HG03432 (cell line): ENCODE measurements at regions not wholly inside any gene's neighbourhood (a gene's known extent, or its start where the extent isn't known, plus 50 kb on each side); places are given as distances from the start of the nearest gene placed in this dataset.
"Not testable (repeated sequence)": the region's sequence is repeated elsewhere in the genome, so short reads cannot be mapped to it uniquely, and the experiment has no call there.

Source experiments
- ATAC-seq: cut with Tn5 transposase; IDR thresholded peaks from one replicate; pipeline ENCODE4 v1.9.1; 2021; ENCODE audit warnings: mild to moderate bottlenecking, moderate library complexity; ENCODE audit not compliant: unreplicated experiment

DNA sequence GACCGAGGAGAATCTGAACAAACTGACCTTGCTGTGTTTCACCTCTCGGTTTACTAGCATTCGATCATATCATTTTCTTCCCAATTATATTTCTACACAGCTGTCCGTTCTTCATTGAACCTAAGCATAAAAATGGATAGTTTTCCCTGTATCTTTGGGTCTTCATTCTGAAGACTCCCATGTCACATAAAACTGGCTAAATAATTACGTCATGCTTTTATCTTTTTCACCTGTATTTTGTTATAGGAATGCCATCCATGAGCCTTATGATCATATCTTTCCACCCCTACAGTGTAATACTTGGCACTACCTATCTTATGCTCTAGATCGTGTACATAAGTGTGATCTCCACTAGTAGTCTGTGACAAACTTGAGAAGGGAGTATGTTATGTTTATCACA is 456.1 kb downstream of the FGF13 start:
- ATAC-seq, result no peak

DNA sequence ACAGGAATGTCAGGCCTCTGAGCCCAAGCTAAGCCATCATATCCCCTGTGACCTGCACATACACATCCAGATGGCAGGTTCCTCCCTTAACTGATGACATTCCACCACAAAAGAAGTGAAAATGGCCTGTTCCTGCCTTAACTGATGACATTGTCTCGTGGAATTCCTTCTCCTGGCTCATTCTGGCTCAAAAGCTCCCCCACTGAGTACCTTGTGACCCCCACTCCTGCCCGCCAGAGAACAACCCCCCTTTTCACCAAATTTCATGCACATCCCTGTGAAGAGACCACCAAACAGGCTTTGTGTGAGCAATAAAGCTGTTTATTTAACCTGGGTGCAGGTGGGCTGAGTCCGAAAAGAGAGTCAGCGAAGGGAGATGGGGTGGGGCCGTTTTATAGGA is 447.4 kb downstream of the FGF13 start:
- ATAC-seq, result not testable (repeated sequence)

DNA sequence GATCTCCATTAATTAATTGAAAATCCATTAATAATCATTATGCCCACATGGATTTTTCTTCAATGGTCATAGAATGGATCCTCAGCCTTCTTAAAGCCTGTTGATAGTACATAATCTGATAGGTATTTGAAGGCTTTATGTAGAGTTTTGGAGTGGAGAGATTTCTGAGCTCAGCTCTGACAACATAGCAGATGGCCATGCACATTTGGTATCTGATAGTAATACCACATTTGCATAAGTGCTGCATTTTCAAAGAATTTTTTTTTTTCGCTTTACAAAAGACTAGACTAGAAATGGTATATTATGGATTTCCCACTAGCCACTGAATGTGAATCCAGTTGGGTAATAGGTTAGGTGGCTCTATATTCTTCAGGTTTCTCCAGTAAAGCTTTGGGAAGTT is 440.6 kb downstream of the FGF13 start:
- ATAC-seq, result no peak

DNA sequence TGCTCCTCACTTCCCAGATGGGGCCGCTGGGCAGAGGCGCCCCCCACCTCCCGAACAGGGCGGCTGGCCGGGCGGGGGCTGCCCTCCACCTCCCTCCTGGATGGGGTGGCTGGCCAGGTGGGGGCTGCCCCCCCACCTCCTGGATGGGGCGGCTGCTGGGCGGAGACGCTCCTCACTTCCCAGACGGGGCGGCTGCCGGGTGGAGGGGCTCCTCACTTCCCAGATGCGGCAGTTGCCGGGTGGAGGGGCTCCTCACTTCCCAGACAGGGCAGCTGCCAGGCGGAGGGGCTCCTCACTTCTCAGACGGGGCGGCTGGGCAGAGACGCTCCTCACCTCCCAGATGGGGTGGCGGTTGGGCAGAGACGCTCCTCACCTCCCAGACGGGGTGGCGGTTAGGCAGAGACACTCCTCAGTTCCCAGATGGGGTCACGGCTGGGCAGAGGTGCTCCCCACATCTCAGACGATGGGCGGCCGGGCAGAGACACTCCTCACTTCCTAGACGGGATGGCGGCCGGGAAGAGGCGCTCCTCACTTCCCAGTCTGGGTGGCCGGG is 428.8 kb downstream of the FGF13 start:
- not testable (repeated sequence) for ATAC-seq

DNA sequence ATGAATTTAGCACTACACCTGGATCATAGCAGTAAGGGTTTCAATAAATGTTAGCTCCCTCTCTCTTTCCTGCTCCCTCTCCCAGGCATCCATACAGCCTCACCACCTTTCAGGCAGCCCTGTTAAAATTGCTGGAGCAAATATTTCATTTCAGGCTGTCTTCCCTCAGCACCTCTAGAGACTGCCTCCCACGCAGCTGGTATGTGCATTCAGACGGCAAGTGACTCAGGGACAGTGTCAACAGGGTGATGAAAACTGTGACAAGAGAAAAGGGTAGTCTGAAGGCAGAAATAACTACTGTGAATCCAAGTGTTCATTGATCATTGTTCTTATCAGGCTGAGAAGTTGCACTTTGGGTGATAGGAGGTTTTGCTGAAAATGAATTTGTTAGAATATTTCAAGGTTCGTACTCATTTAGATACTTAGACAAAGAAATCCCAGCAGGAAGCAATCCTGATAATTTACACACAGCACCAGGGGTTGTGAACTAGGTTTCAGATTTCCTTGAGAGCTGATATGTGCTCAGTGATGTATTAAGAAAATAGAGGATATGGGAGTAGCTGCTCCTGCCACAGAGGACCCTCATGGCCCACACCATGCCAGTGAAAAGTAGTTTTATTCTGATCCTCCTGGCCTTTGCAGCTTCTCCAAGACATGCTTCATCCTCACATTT is 424.2 kb downstream of the FGF13 start:
- no peak for ATAC-seq

DNA sequence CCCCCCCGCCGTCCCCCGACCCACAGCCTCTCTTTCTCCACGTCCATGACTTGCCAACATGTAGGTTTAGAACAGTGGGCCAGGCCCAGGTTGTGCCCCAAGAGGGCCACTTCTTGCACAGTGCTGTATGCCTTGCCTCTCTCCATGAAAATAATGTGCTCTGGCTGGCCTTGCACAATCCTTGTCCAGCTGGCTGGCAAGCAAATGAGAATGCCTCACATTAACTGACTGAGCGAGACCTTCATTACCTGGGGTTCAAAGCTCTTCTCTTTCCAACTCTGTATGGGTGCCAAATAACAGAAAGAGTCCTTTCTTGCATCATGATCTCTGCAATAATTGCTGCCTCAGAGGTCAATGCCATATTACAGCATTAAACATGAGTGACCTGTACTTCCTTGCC is 416.6 kb downstream of the FGF13 start:
- no peak for ATAC-seq

DNA sequence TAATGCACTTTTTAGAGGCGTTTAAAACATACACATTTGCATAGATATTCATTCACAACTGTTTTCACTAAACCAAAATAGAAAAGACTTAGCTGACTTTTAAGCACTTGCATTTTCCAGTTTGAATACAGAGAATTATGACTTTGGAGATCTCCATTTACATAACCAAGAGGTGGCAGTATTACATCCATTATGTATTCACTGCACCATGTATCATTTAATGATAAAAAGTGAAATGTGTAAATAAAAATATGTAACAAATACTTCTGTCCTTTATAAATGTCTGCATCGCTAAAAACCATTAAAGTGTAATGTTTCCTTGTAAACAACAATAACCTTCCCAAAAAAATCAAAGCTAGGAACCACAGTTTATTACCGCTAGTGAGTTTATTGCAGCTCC is 413.2 kb downstream of the FGF13 start:
- ATAC-seq, result no peak

DNA sequence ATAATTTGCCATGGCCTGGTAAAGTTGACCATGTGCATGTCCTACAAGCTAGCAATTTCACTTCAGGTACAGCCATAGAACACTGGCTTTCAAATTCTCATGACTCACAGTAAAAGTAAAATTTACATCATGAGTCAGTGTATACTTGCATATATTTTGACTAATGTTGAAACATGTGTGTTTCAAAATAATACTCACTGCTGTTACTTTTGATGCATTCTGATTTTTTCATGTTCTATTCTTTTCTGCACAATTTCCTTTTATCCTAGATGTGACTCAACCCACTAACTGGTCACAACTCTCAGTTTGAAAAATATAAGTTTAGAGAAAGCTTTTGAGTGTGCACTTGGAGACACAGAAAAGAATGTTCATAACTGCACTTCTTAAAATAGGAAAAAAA is 365.7 kb downstream of the FGF13 start:
- peak; percentile 60 for ATAC-seq

DNA sequence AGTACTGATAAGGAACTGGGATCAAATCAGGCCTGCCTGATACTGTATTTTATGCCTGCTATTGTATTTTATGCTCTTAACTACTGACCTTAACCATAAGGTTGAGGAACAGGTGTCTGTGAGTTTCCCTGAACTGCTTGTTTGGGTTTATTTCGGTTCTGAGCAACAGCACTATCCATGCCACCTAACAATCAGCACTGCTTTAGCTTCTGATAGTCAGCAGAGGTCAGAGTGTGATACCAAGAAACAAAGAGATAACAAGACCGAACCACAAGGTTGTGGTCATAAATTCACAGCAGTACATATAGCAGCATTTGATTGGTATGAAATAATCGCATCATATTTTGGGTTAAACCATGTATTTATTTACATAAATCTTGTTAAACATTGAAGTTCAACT is 362.2 kb downstream of the FGF13 start:
- ATAC-seq, result no peak

DNA sequence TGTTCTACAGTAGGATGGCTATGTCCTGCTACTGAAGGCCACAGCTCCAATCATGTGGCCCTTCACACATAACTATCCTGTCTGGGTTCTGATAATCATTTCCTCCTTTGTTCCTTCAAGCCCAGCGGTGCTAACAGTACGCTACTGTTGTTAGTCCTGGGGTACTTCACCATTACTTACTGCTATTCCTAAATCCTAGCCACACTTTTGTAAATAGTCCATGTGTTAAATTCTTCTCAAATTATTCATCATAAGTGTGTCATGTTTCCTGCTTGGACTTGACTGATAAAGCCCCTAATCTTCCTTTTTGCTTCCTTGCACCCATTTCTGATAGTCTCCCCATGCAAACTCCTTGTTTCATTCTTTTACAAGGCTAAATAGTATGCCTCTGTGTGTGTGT is 332.6 kb downstream of the FGF13 start:
- ATAC-seq, result no peak

DNA sequence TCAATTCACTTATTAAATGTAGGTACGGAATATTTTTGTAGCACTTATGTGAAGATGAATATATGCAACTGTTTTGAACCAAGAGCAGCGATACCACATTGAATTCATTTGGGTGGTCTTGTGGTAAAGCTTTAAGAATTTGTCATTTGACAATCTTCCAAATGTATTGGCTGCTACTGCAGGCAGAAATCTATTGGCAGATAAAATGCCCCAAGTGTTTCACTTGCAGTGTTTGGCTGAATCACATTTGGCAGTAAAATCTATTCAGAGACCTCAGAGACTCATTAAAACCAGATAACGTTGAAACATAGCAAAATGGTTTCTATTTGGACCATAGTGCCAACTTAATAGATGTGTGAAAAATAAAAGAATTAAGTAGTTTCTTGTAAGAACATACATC is 303.4 kb downstream of the FGF13 start:
- no peak for ATAC-seq

DNA sequence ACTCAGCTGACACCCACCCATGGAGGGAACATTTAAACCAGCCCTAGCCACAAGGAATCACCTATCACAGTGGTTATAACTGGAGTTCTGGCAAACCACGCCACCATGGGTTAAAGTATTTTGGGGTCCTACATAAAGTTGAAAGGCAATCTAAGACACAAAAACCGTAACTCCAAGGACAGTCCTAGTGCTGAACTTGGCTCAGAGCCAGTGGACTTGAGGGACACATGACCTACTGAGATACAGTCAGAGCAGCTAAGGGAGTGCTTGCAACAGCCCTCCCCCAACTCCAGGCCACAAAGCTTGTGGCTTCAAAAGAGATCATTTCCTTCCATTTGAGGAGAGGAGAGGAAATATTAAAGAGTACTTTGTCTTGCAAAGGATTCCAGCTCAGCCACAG is 300.5 kb downstream of the FGF13 start:
- no peak for ATAC-seq
